ENCODE measurements at regions not wholly inside any gene's neighbourhood (a gene's known extent, or its start where the extent isn't known, plus 50 kb on each side); places are given as distances from the start of the nearest gene placed in this dataset.

DNA sequence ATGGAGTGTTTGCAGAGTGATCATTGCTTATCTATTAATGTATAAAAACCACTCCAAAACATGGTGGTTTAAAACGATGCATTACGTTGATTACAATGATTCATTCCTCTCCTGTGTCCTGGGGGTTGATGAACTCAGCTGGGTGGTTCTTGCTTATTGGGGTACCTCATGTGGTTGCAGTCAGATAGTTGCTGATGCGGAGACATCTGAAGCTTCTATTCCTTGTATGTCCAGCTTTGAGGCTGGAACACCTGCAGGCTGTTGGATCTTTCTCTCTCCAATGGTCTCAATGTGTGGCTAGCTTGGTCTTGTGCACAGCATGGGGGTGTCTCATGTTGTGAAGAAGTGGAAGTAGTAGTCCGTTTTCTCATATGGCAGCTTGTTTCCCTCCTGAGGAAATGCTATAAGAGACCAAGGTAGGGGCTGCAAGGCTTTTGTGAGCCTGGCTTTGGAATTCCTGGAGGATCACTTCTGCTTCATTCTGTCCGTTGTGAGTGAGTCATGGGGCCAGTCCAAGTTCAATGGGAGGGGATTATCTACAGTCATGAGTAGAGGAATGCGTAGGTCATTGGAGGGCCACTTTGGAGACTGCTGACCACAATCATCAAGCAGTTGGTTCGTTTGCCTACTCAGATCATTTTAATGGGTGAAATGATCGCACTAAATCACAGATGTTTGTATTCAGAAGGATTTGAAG lies 601.0 kb downstream of the SLC4A3 start:
- peak; percentile 47 for DNase-seq

DNA sequence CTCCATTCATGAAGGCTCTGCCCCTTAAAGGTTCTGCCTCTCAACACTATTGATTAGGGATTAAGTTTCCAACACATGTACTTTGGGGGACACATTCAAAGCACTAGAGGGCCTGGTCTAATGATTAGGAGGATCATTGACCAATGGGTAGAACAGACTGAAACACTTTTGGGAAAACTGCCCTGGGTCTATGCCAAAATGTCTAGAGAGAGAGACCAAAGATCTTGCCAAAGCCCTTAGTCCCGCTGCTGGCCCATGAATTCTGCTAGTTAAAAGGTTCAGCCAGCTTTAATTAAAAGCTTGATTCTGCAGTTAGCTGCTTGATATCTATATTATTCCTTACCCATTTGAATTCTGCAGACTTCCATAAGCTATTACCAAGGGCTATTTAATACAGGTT lies 613.2 kb downstream of the SLC4A3 start:
- no peak for DNase-seq

DNA sequence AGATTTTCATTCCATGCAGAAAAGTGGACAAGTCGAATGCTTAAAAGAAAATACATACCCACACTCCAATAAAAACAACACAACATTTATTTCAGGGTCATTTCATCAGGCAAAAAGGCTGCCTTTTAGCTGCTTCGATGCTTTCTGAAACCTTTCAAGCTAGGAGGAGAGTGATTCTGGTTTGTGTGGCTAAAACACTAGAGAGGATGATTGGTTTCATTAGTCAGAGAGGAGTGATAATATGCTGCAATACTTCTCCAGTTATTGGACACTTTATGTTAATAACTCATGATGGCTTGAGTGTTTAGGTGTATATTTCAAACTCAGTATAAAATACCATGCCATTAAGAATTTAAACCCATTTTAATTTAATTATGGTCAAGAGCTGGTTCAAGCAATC lies 614.0 kb downstream of the SLC4A3 start:
- DNase-seq, result peak; percentile 51

DNA sequence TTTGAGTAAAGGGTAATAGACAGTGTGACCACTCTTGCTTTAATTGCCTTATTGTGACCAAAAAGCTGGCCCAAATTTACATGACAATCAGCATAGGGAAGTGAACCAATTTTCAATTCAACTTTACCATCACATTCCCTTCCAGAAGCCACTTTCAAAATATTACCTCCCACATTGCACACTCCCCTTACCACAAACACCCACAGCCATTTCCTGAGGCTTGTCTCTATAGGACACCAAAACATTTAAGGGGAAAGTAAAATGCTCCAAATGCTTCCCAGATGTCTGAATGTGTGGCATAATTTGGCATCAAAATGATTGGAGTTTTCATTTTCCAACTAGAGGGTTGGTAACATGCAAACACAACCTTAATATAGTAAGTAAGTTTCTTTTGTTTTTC lies 616.1 kb downstream of the SLC4A3 start:
- DNase-seq, result no peak

DNA sequence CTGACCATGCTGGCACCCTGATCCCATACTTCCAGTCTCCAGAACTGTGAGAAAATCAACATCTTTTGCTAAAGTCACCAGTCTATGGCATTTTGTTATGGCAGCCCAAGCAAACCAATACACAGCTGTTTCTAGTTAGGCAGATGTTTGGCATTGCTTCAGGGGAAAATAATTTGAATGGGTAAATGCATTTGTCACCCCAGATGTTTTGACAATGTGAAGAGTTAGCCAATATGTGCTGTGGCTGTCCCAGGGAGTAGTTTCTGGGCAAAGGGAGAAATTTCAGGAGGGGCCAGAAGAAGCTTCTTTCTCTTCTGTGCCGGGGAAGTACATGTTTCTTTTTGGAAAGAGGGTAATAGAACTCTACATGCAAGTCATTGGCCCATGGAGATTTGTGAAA lies 619.0 kb downstream of the SLC4A3 start:
- no peak for DNase-seq

DNA sequence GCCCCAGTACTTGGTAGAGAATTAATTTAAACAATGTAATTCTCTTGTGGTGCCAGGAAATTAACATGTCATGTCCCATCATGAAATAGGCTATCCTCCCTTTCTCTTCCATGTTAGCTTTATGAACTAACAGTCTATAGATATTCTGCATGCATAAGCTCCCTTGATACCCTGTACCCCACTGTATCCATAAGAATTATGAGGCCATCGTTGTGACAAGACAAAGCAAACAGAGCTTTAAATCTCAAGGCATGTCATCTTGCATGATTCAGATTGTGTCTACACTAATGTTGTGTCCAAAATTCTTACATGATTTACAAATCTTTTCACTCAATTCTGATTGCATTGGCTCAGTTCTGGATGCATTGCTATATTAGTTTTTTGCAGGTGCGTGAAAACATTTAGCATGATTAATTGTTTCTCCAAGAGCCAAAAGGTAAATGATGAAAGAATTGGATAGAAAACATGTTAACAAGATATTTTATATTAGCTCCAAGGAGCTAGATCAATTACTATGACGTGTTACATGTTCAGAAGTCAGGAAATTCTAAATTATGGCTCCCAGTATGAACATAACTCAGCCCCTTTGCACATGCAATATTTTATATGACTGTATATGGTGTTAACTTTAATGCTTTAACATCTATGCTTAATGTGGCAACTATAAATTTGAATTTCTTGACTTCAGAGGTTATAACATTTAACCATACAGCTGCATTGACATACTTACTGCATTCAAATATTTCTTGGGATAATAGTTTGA lies 620.3 kb downstream of the SLC4A3 start:
- DNase-seq, result no peak

DNA sequence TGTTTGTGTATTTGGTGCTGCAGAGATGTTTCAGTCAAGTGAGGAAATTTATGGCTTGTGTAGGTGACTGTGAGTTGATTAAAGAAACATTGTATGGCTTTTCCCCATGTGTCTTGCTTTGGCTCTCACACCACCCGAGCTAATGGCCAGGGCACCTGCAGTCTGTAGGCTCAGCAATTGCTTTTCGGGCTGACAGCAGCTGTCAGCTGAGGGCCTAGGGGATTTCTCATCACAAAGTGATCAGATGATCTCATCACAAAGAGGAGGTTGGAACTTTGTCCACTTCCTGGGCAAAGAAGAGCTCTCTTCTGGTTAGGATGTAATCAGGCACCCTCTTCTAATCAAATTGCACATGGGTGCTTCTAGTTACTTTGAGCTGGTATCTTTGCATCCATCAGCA lies 632.2 kb downstream of the SLC4A3 start:
- DNase-seq, result peak; percentile 67

DNA sequence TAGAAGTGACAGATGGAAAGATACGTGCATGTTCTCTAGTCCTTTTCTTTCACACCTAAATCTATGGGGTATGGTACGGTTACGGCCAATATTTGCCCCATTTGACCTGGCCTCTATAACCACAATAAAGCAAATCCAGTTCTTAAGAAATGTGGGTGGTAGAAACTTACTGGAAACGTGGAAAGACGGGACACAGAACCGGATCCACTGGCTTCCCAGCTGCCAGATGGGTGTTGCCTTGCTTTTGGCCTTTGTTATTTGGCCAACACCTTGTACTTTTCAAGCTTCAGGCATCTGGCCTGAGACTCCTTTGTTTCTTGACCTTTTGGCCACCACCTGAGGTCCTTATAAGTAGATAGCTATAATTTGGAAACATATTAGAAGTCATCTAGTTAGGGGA lies 635.9 kb downstream of the SLC4A3 start:
- no peak for DNase-seq

DNA sequence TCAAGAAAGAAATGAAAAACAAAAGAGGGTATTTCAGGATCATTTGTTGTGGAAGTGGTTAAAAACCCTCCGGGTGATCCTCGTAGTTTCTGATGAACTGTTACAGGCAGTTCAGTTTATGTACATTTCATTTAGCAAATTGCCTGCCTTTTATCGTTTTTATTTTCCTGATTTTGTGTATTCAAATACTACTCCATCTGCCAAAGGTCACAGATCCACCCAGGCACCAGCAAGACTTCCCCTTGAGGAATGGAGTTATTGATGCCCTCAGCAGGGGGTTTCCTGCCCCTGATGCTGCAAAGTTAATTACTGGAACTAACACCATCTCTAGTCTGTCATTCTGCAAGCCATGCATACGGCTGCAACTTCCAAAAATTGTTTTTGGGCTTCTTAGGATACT lies 641.9 kb downstream of the SLC4A3 start:
- DNase-seq, result peak; percentile 41

DNA sequence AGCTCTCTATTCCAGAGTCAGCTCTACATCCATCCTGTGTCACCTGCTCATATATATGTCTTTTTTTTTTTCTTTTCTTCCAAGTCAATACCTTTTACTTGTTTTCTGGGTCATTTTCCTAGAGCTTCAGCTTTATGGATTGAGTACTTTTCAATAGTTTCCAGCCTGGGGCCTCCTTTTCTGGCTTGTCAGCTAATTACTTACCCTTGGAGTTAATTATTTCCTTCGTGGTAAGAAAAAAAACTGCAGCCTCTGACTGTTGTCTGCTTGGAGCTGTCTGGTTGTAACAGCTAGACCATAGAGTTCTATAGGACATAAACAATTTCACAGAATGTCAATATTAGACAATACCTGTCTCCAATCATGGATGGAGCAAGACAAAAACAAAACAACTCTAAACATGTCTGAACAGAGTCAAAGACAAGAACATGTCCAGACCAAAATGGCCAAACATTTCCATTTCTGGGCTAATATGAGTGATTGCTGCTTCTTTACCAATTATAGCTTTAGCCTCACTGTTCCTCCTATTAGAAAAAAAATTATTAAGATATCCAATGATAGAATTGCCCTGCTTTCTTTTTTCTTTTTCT lies 643.1 kb downstream of the SLC4A3 start:
- no peak for DNase-seq

DNA sequence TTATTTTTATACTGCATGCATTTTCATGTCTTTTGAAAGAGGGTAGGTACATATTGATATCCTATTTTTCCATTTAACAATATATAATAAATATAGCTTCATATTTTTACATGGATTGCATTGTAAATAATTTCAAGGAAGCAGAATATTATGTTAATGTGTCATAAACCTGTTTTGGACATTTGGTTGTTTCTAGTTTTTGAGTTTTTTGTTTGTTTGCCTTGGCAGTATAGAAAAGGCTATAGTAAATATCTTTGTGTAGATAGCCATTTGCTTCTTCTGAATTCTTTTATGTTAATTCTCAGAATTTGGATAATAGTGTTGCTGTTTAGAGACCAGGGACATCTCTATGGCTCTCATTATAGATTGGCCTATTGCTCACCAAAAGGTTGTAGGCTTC lies 645.2 kb downstream of the SLC4A3 start:
- no peak for DNase-seq

DNA sequence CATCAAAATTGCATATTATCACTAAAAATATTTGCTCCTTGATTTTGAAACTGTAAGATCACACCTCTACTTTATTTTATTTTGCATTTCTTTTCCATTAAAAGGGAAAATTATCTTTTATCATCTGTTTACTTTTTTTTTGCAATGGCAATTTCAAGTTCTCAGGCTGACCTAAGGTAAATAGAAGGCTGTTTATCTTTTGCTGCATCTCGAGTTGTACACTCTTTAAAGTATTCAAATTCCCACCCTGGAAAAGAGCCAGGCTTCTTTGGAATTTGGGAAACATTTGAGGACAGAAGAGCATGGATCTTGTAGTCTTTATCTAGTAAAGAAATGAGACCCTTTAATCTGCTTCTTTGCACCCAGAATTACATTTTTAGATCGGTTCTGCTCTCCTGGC lies 645.7 kb downstream of the SLC4A3 start:
- no peak for DNase-seq

DNA sequence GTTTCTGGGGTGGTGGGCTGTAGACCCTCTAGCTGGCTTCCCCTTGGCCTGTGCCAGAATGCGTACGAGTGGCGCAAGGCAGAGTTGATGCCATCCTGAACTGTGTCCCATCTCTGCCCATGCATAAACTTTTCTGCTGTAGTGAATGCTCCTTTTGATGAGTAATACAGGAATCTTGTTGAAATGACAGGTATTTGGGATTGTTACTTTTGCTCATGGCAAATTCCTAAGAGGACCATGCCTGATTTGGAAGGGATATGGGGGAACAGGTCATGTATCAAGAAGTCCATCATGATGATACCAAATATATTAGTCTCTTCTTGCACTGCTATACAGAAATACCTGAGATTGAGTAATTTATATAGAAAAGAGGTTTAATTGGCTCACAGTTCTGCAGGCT lies 648.0 kb downstream of the SLC4A3 start:
- DNase-seq, result no peak

DNA sequence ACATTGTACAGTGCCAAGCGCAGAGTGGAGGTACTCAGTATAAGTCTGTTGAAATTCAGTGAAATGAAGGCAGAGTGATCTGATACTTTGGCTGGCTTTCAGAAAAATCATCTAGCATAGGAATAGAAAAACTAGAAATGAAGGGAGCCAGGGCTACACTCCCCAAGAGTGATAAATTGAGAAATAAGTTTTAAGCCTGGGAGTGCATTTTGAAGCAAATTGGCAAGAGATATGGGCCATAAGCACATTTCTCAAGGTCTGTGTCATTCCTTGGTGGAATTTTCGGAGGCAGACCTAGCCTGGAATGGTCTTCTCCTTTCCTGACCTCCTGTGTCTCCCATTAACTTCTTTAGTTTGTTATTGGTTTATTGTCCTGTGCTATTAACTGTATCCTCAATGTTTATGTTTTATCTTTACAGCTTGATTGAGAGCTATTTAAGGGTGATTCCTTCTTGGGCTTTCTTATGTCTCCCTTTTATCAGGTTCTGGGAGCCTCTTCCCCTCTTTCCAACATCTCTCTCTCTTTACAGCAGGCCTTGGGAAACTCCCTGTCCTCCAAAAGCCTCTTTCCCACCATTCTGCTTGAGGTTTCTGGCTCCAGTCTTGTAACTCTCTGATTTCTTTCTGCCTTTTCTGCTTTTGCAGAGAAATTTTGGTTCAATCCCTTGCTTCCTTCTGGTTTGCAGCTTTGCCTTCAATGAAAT lies 649.5 kb downstream of the SLC4A3 start:
- DNase-seq, result no peak

DNA sequence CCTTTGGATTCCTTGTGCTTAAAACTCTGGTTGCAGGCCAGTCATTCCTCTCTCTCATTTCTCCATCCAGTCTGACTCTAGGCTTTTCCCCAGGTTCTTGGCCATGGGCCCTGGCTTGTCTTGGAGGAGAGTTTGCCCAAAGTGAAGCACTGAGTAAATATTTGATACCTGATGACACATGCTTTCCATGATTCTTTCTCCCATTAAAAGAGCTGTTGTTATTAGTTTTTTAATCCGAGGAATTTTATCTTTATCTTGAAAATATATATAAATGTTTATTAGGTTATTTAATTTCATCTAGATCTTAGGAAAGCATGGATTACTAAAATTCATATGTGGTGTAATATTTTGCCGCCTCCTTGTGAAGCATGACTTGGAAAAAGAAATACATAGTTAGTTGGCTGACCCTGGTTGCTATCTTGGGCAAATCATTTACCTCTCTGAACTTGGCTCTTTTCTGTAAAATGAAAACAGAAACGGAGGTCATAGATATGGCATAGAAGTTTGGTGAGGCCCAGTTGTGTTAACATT lies 650.1 kb downstream of the SLC4A3 start:
- DNase-seq, result peak; percentile 58

DNA sequence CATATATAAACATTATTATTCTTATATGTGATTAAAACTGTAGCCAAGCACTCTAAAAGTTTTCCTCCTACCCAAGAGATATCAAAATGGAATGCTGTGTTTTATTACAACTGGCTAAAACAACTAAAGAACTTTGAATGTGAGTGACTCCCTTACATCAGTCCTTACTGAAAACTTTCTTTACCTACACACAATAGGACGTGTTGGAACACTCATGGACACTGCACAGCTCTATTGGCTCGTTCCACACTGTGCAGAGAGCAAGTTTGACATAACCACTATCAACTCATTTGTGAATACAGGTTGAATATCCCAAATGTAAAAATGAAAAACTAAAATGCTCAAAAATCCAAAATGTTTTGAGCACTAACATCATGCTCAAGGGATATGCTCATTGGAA lies 650.6 kb downstream of the SLC4A3 start:
- no peak for DNase-seq

DNA sequence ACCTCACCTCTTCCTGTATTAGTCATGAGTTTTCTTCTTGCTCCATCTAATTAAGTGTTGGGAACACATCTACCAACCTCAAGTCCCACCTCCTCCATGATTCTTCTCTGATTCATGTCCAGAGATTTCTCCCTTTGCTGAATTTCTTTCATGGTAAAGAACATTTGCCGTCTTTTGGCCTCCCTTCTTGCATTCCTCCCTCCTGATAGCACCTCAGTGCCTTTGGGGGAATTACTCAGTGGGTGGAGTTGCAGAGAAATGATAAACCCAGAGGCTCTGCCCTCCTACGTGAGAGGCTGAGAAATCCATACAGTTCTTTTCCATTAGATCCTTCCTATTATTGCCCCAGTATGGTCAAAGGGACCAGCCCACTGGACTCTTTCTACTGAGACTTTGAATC lies 651.9 kb downstream of the SLC4A3 start:
- no peak for DNase-seq

DNA sequence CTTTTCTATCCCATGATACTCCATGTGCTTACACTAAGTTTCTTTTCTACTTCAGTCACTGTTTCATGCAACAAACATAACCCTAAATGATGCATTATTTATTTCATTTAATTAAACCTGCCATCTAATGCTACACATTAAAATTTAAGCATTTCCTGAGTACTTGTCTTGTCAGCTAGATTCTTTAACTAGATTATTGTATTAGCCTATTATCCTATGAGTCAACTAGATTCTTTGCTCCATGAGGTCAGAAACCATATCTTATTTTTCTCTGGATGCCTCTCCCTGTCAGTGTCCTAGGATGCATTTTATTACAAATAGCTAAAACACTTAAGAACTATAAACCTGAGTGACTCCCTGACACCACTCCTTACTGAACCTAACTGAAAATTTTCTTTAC lies 652.4 kb downstream of the SLC4A3 start:
- no peak for DNase-seq

DNA sequence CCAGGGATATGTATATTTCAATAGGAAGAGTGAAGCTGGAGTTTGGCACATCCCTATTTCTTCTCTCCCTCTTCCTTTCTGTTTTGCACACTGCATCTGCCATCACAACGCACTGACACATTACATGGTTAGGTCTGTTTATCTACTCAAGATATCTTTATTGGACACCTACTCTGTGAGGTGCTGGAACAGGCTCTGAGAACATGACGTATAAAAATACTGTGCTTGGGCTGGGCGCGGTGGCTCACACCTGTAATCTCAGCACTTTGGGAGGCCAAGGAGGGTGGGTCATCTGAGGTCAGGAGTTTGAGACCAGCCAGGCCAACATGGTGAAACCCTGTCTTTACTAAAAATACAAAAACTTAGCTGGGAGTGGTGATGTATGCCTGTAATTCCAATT lies 653.3 kb downstream of the SLC4A3 start:
- DNase-seq, result no peak

DNA sequence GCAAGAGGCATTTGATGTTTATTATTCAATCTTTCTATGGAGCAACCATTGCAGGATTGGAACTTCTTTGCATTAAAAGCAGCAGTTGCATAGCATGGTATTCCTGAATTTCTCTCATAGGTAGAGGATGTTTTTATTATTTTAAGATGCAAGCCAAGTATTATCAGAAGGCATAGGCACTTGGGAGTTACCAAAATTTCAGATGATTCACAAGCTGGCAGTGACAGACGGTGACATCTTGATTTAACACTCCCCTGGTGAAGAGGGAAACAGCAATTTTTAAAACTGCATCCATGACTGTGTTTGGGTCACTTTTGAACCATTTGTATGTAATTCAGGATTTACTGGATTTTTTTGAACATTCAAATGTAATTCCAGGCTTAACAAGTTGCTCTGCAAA lies 654.3 kb downstream of the SLC4A3 start:
- DNase-seq, result no peak

DNA sequence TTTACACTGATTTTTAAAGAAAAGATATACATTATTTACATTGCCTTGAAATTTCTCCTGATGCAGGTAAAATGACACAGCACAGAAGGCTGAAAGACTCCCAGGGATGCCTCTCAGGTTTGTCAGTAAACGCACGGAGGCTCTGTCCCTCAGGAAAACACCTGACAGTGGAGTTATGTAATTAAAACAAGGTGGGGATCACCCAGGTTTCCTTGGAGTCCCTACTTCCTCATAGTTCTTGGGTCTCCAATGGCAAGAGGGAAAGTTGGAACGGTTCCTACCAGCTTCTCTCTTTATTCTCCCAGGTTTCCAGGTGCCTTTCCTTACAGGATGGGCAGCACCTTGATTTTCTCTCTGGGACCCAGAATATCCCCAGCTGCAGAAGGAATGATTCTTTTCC lies 654.8 kb downstream of the SLC4A3 start:
- no peak for DNase-seq

DNA sequence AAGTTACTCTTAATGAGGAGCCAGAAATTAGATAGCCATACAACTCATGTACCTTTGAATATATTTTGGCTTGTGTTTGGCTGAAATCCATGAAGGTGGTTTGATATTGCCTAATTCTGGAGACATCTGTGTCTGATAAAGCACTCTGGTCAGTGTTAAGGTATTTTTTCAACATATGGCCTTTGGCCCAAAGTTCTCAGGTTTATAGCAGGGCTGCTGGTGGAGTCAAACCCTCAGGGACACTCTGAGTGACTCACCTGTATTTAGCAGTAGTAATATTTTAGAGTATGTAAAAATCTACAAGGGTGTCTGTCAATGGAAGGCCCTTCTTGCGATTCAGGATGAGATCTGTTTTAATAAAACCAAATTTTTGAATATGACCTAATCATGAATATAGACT lies 666.5 kb downstream of the SLC4A3 start:
- no peak for DNase-seq

DNA sequence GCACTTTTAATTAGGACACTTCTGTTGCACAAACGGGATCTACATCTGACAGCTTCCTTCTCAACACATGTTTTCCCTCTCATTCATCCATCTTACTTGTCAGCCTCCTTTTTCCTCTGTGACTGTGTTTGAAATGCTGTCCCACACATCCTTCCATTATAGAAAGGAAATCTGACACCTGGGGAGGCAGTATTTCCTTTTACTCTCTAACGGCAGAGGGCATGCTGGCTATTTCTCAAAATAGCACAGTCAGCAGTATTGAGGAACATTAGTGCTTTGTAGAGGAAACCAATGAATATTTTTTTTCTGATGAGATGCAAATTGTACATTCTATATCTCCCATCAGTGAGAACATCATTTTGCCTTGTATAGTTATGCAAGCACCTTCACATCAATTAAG lies 668.7 kb downstream of the SLC4A3 start:
- no peak for DNase-seq

DNA sequence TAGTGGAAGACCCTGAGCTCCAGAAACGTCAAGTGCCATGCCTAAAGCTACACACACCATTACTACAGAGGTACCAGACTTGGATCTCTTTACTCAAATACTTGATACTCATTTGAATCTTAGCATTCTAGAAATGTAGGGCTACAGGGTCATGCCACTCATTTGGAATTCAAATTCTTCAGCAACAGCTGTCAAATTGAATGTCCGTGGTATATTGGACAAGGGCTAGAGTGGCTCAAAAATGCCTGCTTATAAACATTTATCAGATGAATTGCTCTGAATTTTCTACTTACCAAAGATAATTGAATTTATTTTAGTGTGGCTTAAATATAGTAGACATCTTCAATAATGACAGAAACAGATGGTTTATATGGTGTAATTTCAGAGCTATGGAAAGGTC lies 669.7 kb downstream of the SLC4A3 start:
- DNase-seq, result no peak
